IMR-90 (cell line): ENCODE measurements at regions not wholly inside any gene's neighbourhood (a gene's known extent, or its start where the extent isn't known, plus 50 kb on each side); places are given as distances from the start of the nearest gene placed in this dataset.

Experiments
- CEBPB ChIP-seq: IDR thresholded peaks from 2 replicates; pipeline ENCODE4 v1.6.1; 2012; ENCODE audit warnings: low read depth, low read length, improper control_type of control experiment
- CHD1 ChIP-seq: IDR thresholded peaks from 2 replicates; pipeline ENCODE4 v1.6.1; 2012; ENCODE audit warnings: low read depth, low read length, improper control_type of control experiment
- MAFK ChIP-seq: IDR thresholded peaks from 2 replicates; pipeline ENCODE4 v1.6.1; 2012; ENCODE audit warnings: low read depth, low read length, improper control_type of control experiment
- MAZ ChIP-seq: IDR thresholded peaks from 2 replicates; pipeline ENCODE4 v1.6.1; 2012; ENCODE audit warnings: low read depth, mild to moderate bottlenecking, low read length, improper control_type of control experiment, moderate library complexity, borderline replicate concordance
- MXI1 ChIP-seq: IDR thresholded peaks from 2 replicates; pipeline ENCODE4 v1.6.1; 2012; ENCODE audit warnings: low read depth, mild to moderate bottlenecking, low read length, moderate library complexity, borderline replicate concordance
- POLR2A ChIP-seq: IDR thresholded peaks from 2 replicates; pipeline ENCODE4 v1.6.1; 2012; ENCODE audit warnings: mild to moderate bottlenecking, low read depth, low read length
- RAD21 ChIP-seq: IDR thresholded peaks from 2 replicates; pipeline ENCODE4 v1.6.1; 2012; ENCODE audit warnings: low read length, improper control_type of control experiment
- RCOR1 ChIP-seq: IDR thresholded peaks from 2 replicates; pipeline ENCODE4 v1.6.1; 2012; ENCODE audit warnings: mild to moderate bottlenecking, low read length, improper control_type of control experiment; ENCODE audit not compliant: insufficient replicate concordance
- SMC3 ChIP-seq: fragments of 150-350 bp; IDR thresholded peaks from 2 replicates; pipeline ENCODE4 v1.6.1; 2016; ENCODE audit warnings: low read depth, mild to moderate bottlenecking, antibody characterized with exemption, low read length, moderate library complexity
- TF ChIP-seq, protein P1 (sequence below): conservative IDR thresholded peaks from 2 replicates; pipeline ENCODE4 v1.5.1; 2012; ENCODE audit warnings: mild to moderate bottlenecking, low read depth, low read length, improper control_type of control experiment
- TF ChIP-seq, protein P2 (sequence below): fragments of 150-350 bp; IDR thresholded peaks from 2 replicates; pipeline ENCODE4 v1.6.1; 2017; ENCODE audit warnings: mild to moderate bottlenecking, antibody characterized with exemption, low read length, low read depth

DNA sequence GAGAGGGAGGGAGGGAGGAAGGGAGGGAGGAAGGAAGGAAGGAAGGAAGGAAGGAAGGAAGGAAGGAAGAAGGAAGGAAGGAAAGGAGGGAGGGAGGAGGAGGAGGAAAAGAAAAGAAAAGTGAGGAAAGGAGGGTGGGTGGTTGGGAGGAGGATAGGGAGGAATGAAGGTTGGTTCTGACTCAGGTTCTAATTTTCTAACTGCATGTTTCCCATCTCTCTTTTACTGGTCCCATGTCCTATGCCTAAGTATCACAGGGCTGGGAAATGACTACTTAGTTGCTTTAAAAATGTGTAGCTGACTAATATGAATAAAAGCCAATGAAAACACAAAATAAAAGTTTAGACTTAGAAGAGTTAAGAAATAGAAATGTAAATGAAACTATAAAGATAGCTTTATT lies 890.9 kb upstream of the POT1 start:
- TF ChIP-seq, protein P1, sequence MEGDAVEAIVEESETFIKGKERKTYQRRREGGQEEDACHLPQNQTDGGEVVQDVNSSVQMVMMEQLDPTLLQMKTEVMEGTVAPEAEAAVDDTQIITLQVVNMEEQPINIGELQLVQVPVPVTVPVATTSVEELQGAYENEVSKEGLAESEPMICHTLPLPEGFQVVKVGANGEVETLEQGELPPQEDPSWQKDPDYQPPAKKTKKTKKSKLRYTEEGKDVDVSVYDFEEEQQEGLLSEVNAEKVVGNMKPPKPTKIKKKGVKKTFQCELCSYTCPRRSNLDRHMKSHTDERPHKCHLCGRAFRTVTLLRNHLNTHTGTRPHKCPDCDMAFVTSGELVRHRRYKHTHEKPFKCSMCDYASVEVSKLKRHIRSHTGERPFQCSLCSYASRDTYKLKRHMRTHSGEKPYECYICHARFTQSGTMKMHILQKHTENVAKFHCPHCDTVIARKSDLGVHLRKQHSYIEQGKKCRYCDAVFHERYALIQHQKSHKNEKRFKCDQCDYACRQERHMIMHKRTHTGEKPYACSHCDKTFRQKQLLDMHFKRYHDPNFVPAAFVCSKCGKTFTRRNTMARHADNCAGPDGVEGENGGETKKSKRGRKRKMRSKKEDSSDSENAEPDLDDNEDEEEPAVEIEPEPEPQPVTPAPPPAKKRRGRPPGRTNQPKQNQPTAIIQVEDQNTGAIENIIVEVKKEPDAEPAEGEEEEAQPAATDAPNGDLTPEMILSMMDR: no peak
- TF ChIP-seq, protein P2, sequence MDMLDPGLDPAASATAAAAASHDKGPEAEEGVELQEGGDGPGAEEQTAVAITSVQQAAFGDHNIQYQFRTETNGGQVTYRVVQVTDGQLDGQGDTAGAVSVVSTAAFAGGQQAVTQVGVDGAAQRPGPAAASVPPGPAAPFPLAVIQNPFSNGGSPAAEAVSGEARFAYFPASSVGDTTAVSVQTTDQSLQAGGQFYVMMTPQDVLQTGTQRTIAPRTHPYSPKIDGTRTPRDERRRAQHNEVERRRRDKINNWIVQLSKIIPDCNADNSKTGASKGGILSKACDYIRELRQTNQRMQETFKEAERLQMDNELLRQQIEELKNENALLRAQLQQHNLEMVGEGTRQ: no peak
- TF ChIP-seq MAFK: no peak
- TF ChIP-seq POLR2A: no peak
- no peak for TF ChIP-seq MXI1
- TF ChIP-seq MAZ: no peak
- no peak for TF ChIP-seq CEBPB
- TF ChIP-seq CHD1: no peak
- TF ChIP-seq SMC3: no peak
- TF ChIP-seq RAD21: no peak
- TF ChIP-seq RCOR1: no peak
